GM12872 (cell line): ENCODE measurements at regions not wholly inside any gene's neighbourhood (a gene's known extent, or its start where the extent isn't known, plus 50 kb on each side); places are given as distances from the start of the nearest gene placed in this dataset.

Experiments used
- TF ChIP-seq, protein P1 (sequence below): IDR thresholded peaks from 3 replicates; pipeline ENCODE4 v1.5.1; 2011; ENCODE audit warnings: low read depth, mild to moderate bottlenecking, low read length, moderate library complexity; ENCODE audit not compliant: insufficient read depth

DNA sequence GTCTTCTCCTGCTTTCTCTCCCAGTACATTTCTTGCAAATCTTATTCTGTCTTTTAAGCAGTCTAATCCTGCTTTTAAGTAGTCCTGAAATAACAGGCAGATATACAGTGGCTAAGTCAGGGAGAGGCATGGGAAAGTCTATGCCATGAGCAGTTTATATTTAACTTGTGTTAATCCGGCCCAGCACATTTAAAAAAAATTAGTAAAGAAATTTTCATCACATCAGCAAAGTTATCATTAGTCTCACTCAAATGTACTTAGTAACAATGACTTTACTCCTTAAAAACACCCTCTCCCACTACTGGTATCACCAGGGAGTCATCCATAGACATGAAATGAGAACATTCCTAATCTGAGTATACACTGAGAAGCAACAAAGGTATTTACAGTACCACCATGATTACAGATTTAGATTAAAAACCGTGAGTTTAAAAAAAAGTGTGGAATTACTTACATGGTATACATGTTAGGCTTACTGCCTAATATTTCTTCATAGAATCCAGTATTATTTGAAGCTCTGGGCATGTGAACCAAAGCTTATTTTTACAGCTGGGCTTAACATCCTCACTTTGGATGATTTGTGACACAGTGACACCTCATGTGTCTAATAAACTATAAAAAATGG lies 75.9 kb upstream of the DAB2 start:
- TF ChIP-seq, protein P1, sequence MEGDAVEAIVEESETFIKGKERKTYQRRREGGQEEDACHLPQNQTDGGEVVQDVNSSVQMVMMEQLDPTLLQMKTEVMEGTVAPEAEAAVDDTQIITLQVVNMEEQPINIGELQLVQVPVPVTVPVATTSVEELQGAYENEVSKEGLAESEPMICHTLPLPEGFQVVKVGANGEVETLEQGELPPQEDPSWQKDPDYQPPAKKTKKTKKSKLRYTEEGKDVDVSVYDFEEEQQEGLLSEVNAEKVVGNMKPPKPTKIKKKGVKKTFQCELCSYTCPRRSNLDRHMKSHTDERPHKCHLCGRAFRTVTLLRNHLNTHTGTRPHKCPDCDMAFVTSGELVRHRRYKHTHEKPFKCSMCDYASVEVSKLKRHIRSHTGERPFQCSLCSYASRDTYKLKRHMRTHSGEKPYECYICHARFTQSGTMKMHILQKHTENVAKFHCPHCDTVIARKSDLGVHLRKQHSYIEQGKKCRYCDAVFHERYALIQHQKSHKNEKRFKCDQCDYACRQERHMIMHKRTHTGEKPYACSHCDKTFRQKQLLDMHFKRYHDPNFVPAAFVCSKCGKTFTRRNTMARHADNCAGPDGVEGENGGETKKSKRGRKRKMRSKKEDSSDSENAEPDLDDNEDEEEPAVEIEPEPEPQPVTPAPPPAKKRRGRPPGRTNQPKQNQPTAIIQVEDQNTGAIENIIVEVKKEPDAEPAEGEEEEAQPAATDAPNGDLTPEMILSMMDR = no peak

DNA sequence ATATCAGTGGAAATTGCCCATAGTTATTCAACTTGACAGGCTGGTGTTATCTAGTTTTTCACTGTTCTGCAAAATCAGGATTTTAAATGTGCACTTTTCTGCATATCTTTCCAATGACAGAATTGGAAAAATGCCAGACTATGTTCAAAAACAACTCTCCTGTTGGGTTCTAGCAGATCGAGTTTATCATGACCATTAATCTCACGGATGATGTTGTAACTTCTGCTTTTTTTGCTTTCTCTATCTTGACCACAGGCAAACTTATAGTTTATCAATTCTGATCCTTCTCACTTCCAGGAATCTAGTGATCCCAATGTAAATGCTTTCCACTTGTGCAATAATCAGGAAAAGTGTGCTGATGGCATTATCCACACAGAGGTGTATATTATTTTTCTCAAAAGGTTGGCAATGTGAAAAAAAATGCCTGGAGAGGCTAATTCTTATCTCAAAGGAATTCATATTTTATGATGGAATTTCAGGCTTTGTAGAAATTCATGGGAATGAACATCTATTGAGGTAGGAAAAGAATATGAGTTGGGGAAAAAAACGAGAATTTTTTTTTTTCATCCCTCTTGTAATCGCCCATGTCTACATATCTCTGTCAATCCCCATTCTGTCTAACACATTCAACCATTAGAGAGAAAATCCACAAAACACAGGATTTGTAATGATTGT lies 73.6 kb upstream of the DAB2 start:
- TF ChIP-seq, protein P1 = no peak

DNA sequence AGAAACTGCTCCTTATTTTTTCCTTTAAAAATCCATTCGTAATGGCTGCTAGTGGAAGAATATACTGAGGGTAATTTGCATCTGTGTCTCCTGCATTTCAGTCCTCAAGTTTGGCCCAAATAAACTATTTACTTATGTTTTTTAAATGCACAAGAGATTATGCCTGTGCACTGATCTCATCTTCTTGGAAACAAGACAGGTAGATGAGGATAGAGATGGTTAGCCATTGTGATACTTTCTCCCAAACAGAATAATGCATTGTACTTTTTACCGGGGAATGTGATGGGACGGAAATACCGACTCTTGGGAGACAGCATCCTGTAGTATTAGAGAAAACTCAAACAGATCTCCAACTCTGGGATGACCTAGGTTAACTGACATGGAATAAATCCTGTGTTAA lies 72.5 kb upstream of the DAB2 start:
- TF ChIP-seq, protein P1 = no peak

DNA sequence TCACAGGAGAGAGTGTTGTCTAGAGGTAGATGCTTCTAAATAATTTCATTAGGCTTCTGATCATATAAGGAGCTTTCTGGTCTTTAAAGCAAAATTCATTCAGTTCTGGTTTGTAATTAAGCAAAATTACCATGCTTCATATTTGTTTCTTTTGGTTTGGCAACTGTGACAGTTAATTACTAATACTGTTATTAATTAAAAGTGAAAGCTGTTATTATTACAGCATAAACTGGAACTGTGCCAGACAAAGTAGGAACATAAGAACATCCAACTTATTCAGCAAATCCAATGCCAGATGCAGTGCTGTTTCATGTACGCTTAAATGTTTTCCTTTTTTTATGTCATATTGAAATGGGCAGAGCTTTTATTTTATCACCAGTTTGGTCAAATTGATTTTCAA lies 70.4 kb upstream of the DAB2 start:
- TF ChIP-seq, protein P1 = no peak

DNA sequence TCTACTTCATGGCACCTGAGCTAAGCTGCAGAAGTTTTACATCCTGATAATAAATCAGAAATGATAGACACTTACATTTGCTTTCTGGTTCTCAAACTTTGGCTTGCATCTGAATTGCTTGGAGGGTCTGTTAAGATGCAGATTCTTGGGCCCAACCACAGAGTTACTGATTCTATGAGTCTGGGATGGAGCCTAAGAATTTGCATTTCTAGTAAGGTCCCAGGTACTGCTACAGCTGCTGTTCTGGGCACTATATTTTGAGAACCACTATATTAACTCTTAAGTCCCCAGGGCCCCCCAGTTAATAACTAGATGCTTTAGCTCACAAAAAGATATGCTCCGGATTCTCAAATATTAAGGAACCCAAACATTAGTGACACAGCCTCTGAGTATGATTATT lies 69.8 kb upstream of the DAB2 start:
- TF ChIP-seq, protein P1 = no peak

DNA sequence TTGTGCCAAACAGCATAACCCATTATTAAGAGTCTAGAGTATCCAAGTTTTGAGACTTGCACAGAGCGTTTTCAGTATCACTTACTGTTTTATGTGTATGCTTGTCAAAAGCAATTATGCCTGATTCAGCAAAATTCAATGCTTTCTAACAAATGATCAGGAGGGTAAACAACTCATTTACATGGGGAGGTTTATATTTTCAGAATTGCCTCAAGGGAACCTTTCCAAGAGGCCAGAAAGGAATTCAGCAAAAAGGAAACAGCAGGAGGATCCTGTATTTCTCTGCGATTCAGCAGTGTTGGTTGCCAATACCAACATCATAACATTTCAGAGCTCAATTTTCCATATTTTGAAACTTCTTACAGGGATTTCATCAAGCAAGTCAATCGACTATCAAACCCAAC lies 69.3 kb upstream of the DAB2 start:
- TF ChIP-seq, protein P1 = no peak

DNA sequence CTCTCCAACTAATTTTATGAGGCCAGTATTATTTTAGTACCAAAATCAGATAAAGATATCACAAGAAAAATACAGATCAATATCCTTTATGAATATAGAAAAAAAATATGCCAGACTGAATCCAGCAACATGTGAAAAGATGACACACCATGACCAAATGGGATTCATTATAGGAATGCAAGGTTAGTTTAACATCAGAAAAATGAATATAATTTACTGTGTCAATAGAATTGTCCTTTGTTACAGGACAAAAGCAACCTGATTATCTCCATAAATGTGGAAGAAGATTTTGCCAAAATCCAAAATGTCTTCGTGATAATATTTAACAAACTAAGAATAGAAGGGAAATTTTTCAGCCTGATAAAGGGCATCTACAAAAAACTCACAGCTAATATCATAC lies 66.4 kb upstream of the DAB2 start:
- TF ChIP-seq, protein P1 = no peak
